ENCODE measurements at regions not wholly inside any gene's neighbourhood (a gene's known extent, or its start where the extent isn't known, plus 50 kb on each side); places are given as distances from the start of the nearest gene placed in this dataset.
A peak's percentile ranks its signal among the peaks of the same experiment; 100 is the strongest.

- no peak overlapping the region for H4K8ac ChIP-seq (ENCODE audit: extremely low read depth, insufficient read depth, low read length)
- no peak overlapping the region for H2AFZ ChIP-seq (ENCODE audit: low read length)
- no peaks in the 10 kb centered on the region for H3K79me2 ChIP-seq (ENCODE audit: control insufficient read depth in 1 of 2, insufficient read depth in 2 of 2, low read length in 2 of 2)
- no peak overlapping the region for H4K5ac ChIP-seq (ENCODE audit: insufficient read length, low read depth, low read length)
- H3K9ac ChIP-seq (replicated peaks in 1 of 4; ENCODE audit: extremely low read depth in 1 of 4, low read depth in 3 of 4, low read length in 3 of 4), result no peak overlapping the region
- H2BK12ac ChIP-seq (ENCODE audit: low read depth, low read length), result no peak overlapping the region
- H4K91ac ChIP-seq (replicated peaks; ENCODE audit: insufficient read length, low read length), result no peak overlapping the region
- H3K56ac ChIP-seq (replicated peaks; ENCODE audit: insufficient read length, low read depth, low read length), result no peak overlapping the region
- no peak overlapping the region for H2BK120ac ChIP-seq (replicated peaks; ENCODE audit: low read depth, low read length)
- no peaks in the 10 kb centered on the region for H3K27me3 ChIP-seq (replicated peaks in 1 of 4; ENCODE audit: control insufficient read depth in 3 of 4, extremely low read depth in 1 of 4, insufficient read depth in 3 of 4, low read length in 3 of 4)
- ChIA-PET CTCF (ENCODE audit: partially characterized antibody) (interaction anchor here (0.8 to 2.8 kb wide), 9 partner anchors 11 to 329 kb away, joined by 3 to 12 read pairs (median 3); no protein-coding TSS in a partner anchor), POLR2A (ENCODE audit: partially characterized antibody) (no interaction called here)
- H2BK5ac ChIP-seq (ENCODE audit: low read depth, low read length), result no peak overlapping the region
- H3K4me2 ChIP-seq (ENCODE audit: insufficient read depth in 1 of 2, low read depth in 2 of 2, low read length in 2 of 2), result no peak overlapping the region
- no peaks in the 10 kb centered on the region for H4K20me1 ChIP-seq (replicated peaks in 1 of 2; ENCODE audit: control insufficient read depth in 1 of 2, insufficient read depth in 2 of 2, low read length in 2 of 2)
- H3K27ac ChIP-seq (ENCODE audit: low read depth, low read length), result no peak overlapping the region
- no peak overlapping the region for H3K23ac ChIP-seq (ENCODE audit: insufficient read length)
- WGBS, 2 experiments (ENCODE audit: extremely low coverage in 1 of 2, insufficient coverage in 1 of 2, insufficient read length in 1 of 2, insufficient replicate concordance in 2 of 2, low coverage in 1 of 2, low lambda C conversion rate in 2 of 2, missing lambda C conversion rate in 1 of 2), result 64% methylated on average over 1 of the region's 1 CpG; no CpG with 5 or more reads in 1 of the 2 experiments
- no peak overlapping the region for H2AK5ac ChIP-seq (ENCODE audit: low read depth, low read length)
- H3K14ac ChIP-seq (ENCODE audit: insufficient read length), result no peak overlapping the region
- no peak overlapping the region for H3K4ac ChIP-seq (replicated peaks; ENCODE audit: insufficient read length, low read depth, low read length)
- H3K9me3 ChIP-seq (ENCODE audit: insufficient read depth in 2 of 2, low read depth in 1 of 2, low read length in 1 of 2), result no peaks in the 10 kb centered on the region
- no peak overlapping the region for H2BK15ac ChIP-seq (ENCODE audit: low read length)
- H3K4me1 ChIP-seq (replicated peaks in 1 of 4; ENCODE audit: control insufficient read depth in 3 of 4, insufficient read depth in 4 of 4, low read length in 3 of 4), result no peaks in the 10 kb centered on the region
- no peaks in the 10 kb centered on the region for H3K36me3 ChIP-seq (ENCODE audit: control insufficient read depth in 2 of 4, insufficient read depth in 4 of 4, low read length in 3 of 4)
- H3K4me3 ChIP-seq (ENCODE audit: extremely low read depth in 1 of 4, insufficient read depth in 2 of 4, low read depth in 3 of 4, low read length in 4 of 4), result no peak overlapping the region
- DNase-seq (ENCODE audit: low read depth in 1 of 2, low spot score in 2 of 2) (no peak), FAIRE-seq (no peak)
- H3K79me1 ChIP-seq (ENCODE audit: low read depth, low read length), result no peaks in the 10 kb centered on the region
- H2BK20ac ChIP-seq (ENCODE audit: low read length), result no peak overlapping the region
- no peak overlapping the region for H3K18ac ChIP-seq (ENCODE audit: extremely low read depth, low read length)
- no peaks in the 10 kb centered on the region for H3K23me2 ChIP-seq (ENCODE audit: low read depth, low read length)
- TF ChIP-seq CBX5 (IDR thresholded peaks at IDR 0.05; ENCODE audit: low read depth, low read length) (no peak), CEBPB (IDR thresholded peaks at IDR 0.05; ENCODE audit: low read depth, low read length) (no peak), PHF8 (conservative IDR thresholded peaks at IDR 0.05; ENCODE audit: low read depth, low read length) (no peak), USF2 (IDR thresholded peaks at IDR 0.05; ENCODE audit: low read length) (no peak), JUN (IDR thresholded peaks at IDR 0.05; ENCODE audit: low read depth, low read length) (no peak), CTCF (IDR thresholded peaks at IDR 0.05; ENCODE audit: control extremely low read depth in 1 of 3, insufficient read depth in 1 of 3, low read depth in 1 of 3, low read length in 3 of 3) (peak in 2 of 3 experiments; percentile 7 to 27; a peak in 2 of 4 replicates), SRF (IDR thresholded peaks at IDR 0.05; ENCODE audit: low read depth, low read length) (no peak), RAD21 (IDR thresholded peaks at IDR 0.05 in 1 of 2, conservative IDR thresholded peaks at IDR 0.05 in 1 of 2; ENCODE audit: low read depth in 2 of 2, low read length in 2 of 2) (peak; percentile 51), SIX5 (IDR thresholded peaks at IDR 0.05; ENCODE audit: low read depth, low read length) (no peak)
These were observed 886.1 kb downstream of the SORCS1 start for GRCh38 chr10:106278383-106278782.
